Heart left ventricle (tissue), 16 donors: ENCODE measurements at regions not wholly inside any gene's neighbourhood (a gene's known extent, or its start where the extent isn't known, plus 50 kb on each side); places are given as distances from the start of the nearest gene placed in this dataset.

Source experiments
- ATAC-seq, 4 donors: fragments of 200-7000 bp; cut with Tn5 transposase; one replicate each; pipeline ENCODE4 v1.9.1; 2020 to 2022; ENCODE audit warnings: moderate library complexity in 4 of 4, mild to moderate bottlenecking in 3 of 4, moderate number of reproducible peaks in 1 of 4
- DNase-seq, 5 donors: peaks; one replicate each; pipeline ENCODE4 v3.0.0-alpha.2; 2020
- H3K27ac ChIP-seq, 12 donors: fragments of 200-600 bp; sonication (generic) in 4 of 12; one replicate each; pipeline versions ENCODE4 v1.5.0 to v1.8.0; 2016 to 2022; ENCODE audit warnings: mild to moderate bottlenecking in 2 of 12
- H3K27me3 ChIP-seq, 9 donors: fragments of 200-600 bp; sonication (generic) in 2 of 9; one replicate each; pipeline versions ENCODE4 v1.5.1 to v1.8.0; 2016 to 2022; ENCODE audit warnings: mild to moderate bottlenecking in 3 of 9
- H3K36me3 ChIP-seq, 9 donors: fragments of 200-600 bp; sonication (generic) in 2 of 9; one replicate each; pipeline versions ENCODE4 v1.5.0 to v1.8.0; 2018 to 2022; ENCODE audit warnings: mild to moderate bottlenecking in 2 of 9
- H3K4me1 ChIP-seq, 12 donors: fragments of 200-600 bp; sonication (generic) in 4 of 12; one replicate each; pipeline versions ENCODE4 v1.5.0 to v1.8.0; 2016 to 2022; ENCODE audit warnings: mild to moderate bottlenecking in 3 of 12
- H3K4me3 ChIP-seq, 12 donors: fragments of 200-600 bp; sonication (generic) in 4 of 12; one replicate each; pipeline versions ENCODE4 v1.5.0 to v1.8.0; 2017 to 2022; ENCODE audit warnings: mild to moderate bottlenecking in 9 of 12, moderate library complexity in 4 of 12
- H3K9me3 ChIP-seq, 12 donors: fragments of 200-600 bp; sonication (generic) in 4 of 12; one replicate each; pipeline versions ENCODE4 v1.5.0 to v1.8.0; 2016 to 2022; ENCODE audit warnings: mild to moderate bottlenecking in 1 of 12
- CTCF ChIP-seq, 12 donors: fragments of 200-600 bp; sonication (generic) in 4 of 12; IDR thresholded peaks; one replicate each; pipeline versions ENCODE4 v1.5.0 to v1.8.0; 2018 to 2022; ENCODE audit warnings: antibody characterized with exemption in 12 of 12, mild to moderate bottlenecking in 5 of 12
- POLR2A ChIP-seq, 2 donors: fragments of 450-650 bp; IDR thresholded peaks; one replicate each; pipeline ENCODE4 v1.6.1; 2017; ENCODE audit warnings: antibody characterized with exemption in 2 of 2, mild to moderate bottlenecking in 2 of 2, moderate library complexity in 2 of 2
- WGBS, 4 donors: extraction: QIAGEN DNeasy Blood & Tissue Kit in 2 of 4; methylation state at CpG; one replicate each; pipeline versions ENCODE4 v1.1.5 to v1.1.7; 2013 to 2018; 5-methylcytosine and 5-hydroxymethylcytosine counted together
- intact Hi-C, 10 donors: fragments of 100-400 bp; cut with DNase I; formaldehyde crosslinking; loops; one replicate each; pipeline versions ENCODE4 v1.11.1 to v1.14.2; 2022
- donor health status: ischemic (EF 13 %, LVEDD 7.1; RV severe dilation, severe dysfunction).
- donor health status: healthy with polysubstance abuse.
- donor health status: DM: no; HTN: yes; CAD: no.
- donor health status: DM: no; HTN: no; CAD: no.
- donor health status: ischemic (EF 25% LVEDD 6.9; RV normal size, moderate dysfunction).
- donor health status: ischemic (EF 25% LVEDD 5.7; RV mildly dilated, moderate dysfunction).
- donor health status: healthy.
- donor health status: DM: yes; HTN: yes; CAD: no.
- donor health status: ischemic (EF 35%, LVEDD 5.7; RV mildly dilated, moderate dysfunction).
- donor health status: nonischemic (EF 11% LVEDD 7.7; RV severe dilation, severe dysfunction).
- donor health status: DM: yes; HTN: yes; CAD: no.
- donor health status: PGD.
- donor health status: ischemic (EF 29% LVEDD 5.4; RV normal size, mild dysfunction).
- donor health status: nonischemic (EF 23%, LVEDD 6.1; RV moderate dilation, normal function).

DNA sequence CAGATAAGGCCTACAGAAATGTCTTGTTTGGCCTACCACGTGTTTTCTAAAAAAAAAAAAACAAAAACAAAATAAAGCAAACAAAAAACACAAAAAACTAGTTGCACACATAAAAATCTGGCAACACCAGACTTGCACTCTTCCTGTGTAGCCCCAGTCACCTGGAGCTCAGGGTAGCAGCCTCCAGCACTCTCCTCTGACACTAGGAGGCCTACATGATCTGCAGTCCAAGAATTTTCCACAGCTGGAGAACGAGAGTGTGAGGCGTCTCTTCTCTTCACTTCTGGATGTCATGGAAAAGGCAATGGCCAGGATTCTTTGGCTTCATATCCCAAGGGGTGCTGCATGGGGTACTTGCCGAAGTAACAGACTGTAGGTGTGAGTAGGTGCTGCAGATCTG is 310.2 kb upstream of the SALL1 start:
- H3K4me3 ChIP-seq: no peak overlapping the region
- no peaks in the 10 kb centered on the region for H3K27me3 ChIP-seq
- no peaks in the 10 kb centered on the region for H3K9me3 ChIP-seq
- no peak for TF ChIP-seq POLR2A (IDR thresholded peaks at IDR 0.05)
- no peak for TF ChIP-seq CTCF (IDR thresholded peaks at IDR 0.05)
- intact Hi-C loops: no loop called here
- no peaks in the 10 kb centered on the region for H3K36me3 ChIP-seq
- no peak overlapping the region for H3K27ac ChIP-seq
- H3K4me1 ChIP-seq: no peaks in the 10 kb centered on the region
- WGBS, 4 donors: 50 to 71% (median 63%) methylated on average over 4 of the region's 4 CpGs
- DNase-seq (no peak), ATAC-seq (no peak)

- WGBS, 4 donors: 71 to 76% (median 76%) methylated on average over 11 of the region's 11 CpGs
- DNase-seq: no peak
- Histone ChIP-seq H3K27ac (no peak overlapping the region), H3K9me3 (no peaks in the 10 kb centered on the region), H3K27me3 (no peaks in the 10 kb centered on the region), H3K4me3 (no peak overlapping the region), H3K4me1 (no peaks in the 10 kb centered on the region), H3K36me3 (no peaks in the 10 kb centered on the region)
- no peak for TF ChIP-seq CTCF (IDR thresholded peaks at IDR 0.05)
- TF ChIP-seq POLR2A (IDR thresholded peaks at IDR 0.05): no peak
- no peak for ATAC-seq
- intact Hi-C loops: no loop called here
Measured at GRCh38 chr16:51458356-51459140, 307.5 kb upstream of the SALL1 start.

DNA sequence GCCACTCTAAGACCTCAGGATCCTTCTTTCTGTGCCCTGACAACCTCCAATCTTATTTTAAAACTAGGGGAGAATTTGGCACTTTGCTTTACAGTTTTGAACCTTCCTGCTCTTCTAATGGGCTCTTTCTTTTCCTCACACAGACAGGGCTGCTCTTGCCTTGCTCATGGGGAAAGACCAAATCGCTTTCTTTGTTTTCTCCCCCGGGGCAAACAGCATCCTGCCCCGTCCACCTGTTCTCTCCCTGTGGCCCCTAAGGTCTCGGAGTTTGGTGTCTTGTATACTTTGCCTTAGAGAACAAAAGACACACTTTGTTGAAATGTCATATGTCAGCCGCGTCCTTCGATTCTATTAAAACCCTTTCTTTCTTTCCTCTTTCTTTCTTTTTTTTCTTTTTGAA is 306.7 kb upstream of the SALL1 start:
- Histone ChIP-seq H3K27ac (no peak overlapping the region), H3K4me1 (no peaks in the 10 kb centered on the region), H3K36me3 (no peaks in the 10 kb centered on the region), H3K27me3 (no peaks in the 10 kb centered on the region), H3K4me3 (no peak overlapping the region), H3K9me3 (no peaks in the 10 kb centered on the region)
- no peak for DNase-seq
- TF ChIP-seq CTCF (IDR thresholded peaks at IDR 0.05) (no peak), POLR2A (IDR thresholded peaks at IDR 0.05) (no peak)
- no peak for ATAC-seq
- intact Hi-C loops: no loop called here
- WGBS, 4 donors: 72 to 78% (median 77%) methylated on average over 7 of the region's 7 CpGs

- Histone ChIP-seq H3K4me3 (no peak overlapping the region), H3K9me3 (no peaks in the 10 kb centered on the region), H3K27ac (no peak overlapping the region), H3K36me3 (no peaks in the 10 kb centered on the region), H3K27me3 (no peaks in the 10 kb centered on the region), H3K4me1 (no peaks in the 10 kb centered on the region)
- 83 to 91% (median 86%) methylated on average over 1 of the region's 1 CpG for WGBS, 4 donors
- intact Hi-C loops: no loop called here
- ATAC-seq (no peak), DNase-seq (no peak)
- TF ChIP-seq CTCF (IDR thresholded peaks at IDR 0.05) (no peak), POLR2A (IDR thresholded peaks at IDR 0.05) (no peak)
Measured at GRCh38 chr16:51455398-51455797, 304.3 kb upstream of the SALL1 start.
